NCI-H1436 treated with DMSO at 0.1 percent for 48 hours (cell line): ENCODE measurements at regions not wholly inside any gene's neighbourhood (a gene's known extent, or its start where the extent isn't known, plus 50 kb on each side); places are given as distances from the start of the nearest gene placed in this dataset.
"Not testable (repeated sequence)": the region's sequence is repeated elsewhere in the genome, so short reads cannot be mapped to it uniquely, and the experiment has no call there.

ENCODE experiments used
- DNase-seq: peaks from one replicate; lab custom pipeline; 2025; lab: John Stamatoyannopoulos, UW

DNA sequence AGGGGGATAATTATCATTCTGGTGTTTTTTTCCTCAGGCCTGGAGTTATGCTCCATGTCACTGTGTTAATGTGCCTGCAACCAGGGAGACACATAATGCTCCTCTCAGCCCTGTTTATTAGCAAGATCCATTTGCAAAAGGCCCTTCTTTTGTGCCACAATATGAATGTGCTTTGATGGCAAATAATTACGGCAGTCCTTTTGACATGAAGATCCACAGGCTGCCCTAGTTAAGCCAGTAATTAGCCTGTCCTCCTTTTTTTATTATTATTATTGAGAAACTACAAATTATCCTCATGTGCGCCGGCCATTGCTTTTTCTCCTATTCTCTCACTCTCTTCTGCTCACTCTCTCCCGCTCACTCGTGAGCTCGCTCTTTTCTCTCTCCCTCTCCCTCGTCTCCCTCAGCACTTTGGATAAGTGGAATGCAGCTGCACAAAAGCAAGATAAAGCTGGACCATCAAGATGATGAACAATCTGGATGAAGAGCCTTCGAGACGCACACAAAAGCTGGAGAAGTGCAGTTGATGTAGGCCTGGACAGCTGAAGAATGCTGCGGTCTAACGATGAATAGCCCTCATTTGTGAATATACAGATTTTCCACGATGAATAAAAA lies 762.3 kb downstream of the BCL11A start:
- no peak for DNase-seq

DNA sequence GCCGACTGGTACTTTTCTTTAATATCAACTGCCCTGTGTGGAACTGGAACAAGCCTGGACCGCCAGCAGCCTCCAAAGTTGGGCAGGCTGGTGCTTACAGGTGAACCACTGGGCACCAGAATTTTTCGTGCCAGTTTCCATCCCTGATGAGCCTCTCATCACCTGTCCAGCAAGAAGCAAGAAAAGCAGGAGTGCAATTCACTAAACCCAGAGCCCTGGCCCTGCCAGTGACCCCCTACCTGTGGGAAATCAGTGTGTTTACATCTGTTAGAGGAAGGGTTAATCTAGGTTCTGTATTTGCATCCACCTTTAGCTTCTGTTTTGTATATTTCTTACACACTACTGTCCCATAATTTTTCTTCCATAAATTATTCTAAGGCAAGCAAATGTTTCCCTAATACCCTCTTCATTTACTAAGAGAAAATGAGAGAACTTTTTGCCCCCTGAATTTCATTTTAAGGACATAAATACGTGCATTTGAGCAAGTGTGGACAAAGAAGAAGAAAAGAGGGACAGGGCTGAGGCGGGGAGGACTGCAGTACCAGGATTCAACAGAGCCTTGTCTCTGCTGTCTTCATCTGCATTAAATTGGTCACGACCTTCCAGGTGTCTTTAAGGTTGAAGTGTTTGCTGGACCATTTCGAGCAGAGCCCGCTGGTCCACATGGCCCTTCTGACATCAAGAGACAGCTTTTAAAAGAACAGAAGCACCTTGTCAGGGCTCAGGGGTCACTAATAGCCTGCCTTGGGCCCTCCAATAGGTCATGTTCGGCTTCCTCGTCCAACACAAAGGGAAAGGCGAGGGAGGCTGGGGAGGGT lies 763.1 kb downstream of the BCL11A start:
- no peak for DNase-seq

DNA sequence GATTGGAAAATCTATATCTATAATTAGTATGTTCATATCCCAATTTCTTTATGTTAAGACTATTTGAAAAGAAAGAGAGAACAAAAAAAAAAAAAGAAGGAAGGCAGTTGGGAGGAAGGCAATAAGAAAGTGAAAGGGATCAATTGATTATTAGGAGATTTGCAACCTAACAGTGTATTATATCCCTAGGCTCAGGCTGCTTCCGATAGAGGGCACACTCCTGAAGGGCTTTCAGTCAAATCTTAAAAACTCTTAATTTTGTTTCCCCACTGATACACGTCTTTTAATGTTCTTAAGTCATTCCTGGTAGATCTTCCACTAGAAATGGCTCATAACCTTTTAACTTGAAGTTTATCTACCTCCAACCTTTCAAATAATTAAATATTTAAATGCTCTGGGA lies 763.9 kb downstream of the BCL11A start:
- no peak for DNase-seq

DNA sequence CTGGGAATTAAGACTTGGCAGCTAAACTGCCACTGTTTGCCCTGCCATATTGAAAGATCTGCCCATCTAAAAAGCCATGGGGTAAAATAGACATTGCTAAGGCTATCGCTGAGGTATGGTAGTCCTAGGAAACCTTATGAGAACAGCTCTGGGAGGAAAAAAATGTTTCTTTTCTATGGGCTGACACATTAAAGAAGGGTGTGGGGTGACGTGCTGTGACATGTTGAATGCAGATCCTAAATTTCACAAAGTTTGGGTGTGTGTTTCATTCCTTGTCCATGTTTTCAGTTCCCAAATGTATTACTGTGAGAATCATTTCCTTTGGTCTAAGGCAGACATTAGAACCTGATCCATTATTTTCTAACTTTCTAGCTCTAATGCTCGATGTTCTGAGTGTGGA lies 766.4 kb downstream of the BCL11A start:
- DNase-seq: no peak

DNA sequence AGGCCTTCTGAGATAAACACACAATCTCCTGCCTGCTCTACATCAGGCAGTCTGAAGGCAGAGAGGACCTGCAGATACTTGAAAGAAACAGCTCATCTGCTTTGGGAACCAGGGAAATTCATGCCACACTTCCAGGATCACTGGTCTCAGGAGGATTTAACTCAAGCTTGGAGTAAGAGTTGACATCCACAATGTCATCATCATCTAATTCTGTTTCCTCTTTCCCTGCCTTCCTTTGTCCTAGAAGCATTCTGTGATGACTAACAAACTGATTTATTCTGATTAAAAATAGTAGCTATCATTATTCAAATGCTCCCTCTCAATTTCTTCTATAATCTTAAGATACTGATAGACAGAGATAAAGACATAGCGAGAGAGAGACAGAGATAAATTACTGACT lies 766.8 kb downstream of the BCL11A start:
- DNase-seq: no peak

DNA sequence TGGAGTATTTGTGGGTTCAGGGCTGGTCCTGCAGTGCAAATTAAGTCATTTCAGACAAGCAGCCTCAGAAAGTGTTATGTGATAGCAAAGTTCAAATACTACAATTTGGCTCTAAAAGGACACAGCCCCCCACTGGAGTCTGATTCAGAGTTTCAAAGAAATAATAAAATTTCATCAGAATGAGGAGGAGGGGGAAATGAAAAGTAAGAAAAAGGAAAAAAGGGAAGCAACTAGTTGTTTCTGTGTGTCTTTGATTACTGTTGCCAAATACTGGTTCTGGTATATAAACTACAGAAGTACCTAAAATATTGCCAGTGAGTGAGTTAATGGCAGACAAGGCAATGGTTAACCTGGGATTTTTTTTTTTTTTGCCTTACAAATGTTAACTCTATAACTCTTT lies 773.9 kb downstream of the BCL11A start:
- no peak for DNase-seq

DNA sequence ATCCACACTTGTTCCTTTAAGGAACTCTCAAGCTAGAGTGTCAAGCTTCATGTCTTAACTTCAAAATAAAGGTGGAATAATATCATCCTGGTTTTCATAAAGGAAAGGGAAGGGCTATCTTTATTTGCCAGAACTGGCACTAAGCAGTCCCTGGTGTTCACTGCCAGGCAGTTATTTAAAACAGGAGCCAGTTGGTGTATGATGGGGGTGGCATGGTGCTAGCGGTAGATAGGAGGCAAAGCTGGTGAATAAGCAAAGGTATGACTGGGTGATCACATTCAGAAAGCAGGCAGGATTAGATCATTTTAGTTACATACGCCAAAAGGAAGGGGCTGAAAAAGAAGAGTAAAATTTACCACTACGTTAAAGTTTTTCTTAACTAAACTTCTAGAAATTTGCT lies 776.3 kb downstream of the BCL11A start:
- DNase-seq: no peak

DNA sequence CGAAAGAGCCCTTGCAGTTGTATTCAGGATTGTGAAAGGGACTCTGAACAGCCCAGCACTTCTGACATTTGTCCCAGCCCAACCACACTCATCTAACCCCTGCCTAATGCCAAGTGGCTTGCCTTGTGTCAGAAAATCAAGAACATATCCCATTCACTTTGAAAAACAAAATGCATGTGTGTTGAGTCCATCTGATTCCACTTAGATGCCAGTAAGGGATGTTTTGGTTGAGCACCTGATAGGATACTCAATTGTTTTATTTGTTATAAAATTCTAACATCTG lies 776.8 kb downstream of the BCL11A start:
- no peak for DNase-seq

DNA sequence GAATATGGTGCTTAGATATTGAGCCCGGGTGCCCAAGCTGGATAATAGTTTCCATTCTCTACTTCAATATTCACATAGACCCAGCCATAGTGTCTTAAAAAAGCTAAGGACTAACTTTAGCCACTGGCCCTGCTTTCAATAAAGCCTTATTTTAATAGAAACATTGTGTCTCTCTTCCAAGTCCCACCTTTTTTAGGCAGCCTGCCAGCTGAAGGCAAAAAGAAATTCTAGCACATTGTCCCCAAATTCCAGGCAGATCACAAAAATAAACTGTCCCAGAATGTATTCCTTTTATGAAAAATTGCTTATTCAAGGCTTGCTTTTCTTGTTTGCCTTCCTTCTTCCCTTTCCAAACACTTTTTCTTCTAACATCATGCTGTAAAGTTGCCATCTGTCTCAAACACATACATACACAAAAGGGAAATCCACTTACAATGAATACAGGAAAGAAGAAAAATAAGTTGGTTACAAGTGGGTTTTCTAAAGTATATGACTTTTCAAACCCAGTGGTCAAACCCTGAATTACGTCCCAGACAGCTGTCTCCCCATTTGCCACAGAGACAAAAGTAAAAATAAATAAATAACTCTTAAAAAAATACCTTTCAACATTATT lies 778.5 kb downstream of the BCL11A start:
- no peak for DNase-seq

DNA sequence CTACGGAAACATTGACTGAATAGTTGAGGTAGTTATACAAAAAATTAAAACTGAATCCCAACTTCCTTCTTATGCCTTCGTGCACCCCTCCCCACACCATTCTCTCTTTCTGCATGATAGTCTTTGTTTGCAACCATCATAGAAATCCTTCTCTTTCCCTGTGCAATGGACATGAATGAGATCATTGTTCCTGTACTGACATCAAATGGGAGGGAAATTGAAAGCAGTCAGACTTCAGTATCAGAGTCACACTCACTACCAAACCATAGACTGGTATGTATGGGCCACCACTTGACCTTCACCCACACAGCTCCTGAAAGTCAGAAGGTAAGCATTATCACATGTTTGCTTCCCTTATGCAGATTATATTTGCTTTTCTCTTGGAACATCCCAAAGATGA lies 782.8 kb downstream of the BCL11A start:
- DNase-seq: no peak

DNA sequence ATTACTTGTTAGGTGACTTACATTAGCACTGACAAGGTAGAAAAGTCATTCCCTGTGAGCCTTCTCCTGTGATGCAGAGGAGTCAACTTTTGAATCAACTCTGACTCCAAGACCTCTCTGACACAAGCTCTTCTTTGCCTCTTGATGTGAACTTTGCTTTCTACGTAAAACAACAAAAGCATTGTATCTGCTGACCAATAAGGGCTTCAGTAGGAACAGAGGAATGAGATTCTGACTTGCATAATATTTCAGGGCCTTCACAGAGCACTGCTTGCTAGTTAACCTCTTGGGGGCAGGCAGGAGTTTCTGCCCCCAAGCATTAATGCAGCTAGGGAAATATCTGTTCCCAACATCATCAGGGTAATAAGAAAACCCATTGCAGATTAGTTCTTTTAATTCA lies 791.5 kb downstream of the BCL11A start:
- DNase-seq: no peak

DNA sequence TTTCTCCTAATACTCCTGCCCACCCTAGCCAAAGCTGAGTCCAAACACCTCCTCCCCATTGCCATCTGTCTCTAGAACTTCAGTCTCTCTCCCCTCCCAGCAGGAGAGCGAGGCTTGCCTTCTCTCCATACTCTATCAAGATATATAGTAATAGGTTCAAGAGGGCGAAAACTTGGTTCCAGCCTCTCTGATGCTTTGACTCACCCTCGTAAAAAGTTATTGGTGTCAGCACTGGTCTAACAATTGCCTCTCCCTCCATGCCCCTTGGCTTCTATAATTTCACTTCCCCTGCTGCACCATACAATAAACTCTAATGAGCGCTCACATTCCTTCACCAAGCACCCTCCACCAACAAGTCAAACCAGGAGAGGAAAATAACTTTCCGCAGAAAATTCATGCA lies 797.3 kb downstream of the BCL11A start:
- DNase-seq: no peak

DNA sequence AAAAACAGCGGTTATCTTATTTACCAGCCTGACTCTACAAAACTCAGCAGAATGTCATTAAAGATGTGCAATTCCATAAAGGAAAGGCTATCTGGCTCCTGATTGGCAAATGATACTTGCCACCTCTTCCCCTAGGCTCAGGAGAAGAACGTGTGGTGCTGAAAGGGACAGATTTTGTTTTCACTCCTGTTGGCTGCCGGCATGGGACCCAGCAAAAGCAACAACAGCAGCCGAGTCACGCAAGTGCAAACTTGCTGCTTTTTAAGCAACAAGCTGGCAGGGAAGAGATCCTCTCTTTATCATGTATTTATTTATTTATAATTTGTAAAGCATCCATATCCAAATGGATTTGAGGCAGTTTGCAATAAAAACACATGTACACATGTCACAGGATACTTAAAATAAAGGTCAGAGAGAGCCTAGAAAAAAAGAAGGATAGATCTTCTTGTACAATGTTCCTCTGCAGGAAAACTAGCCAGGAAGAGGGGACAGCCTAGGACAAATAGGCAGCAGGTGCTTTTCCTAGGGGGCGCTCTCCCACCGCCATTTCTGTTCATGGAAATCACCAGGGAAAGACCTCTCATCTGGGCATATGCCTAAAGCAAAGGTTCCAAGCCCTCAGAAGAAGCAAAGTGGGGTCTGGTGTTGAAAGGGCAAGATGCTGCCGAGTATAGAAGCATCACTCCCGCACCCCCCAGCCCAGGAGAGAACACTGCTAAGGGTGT lies 799.3 kb downstream of the BCL11A start:
- DNase-seq: no peak

DNA sequence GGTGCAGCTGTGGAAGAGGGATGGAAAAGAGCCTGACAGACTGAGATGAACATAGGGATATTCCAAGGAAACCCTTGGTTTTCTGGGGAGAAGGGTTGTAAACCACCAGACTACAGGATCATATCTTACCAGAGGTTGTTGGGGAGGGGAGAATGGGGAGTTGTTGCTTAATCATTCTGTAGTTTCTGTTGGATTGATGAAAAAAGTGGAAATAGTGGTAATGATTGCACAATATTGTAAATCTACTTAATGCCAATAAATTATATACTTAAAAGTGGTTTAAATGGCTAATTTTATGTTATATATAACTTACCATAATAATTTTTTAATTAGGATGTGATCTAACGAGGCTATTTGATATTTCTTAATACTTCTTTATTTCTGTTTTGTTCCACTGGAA lies 800.9 kb downstream of the BCL11A start:
- no peak for DNase-seq

DNA sequence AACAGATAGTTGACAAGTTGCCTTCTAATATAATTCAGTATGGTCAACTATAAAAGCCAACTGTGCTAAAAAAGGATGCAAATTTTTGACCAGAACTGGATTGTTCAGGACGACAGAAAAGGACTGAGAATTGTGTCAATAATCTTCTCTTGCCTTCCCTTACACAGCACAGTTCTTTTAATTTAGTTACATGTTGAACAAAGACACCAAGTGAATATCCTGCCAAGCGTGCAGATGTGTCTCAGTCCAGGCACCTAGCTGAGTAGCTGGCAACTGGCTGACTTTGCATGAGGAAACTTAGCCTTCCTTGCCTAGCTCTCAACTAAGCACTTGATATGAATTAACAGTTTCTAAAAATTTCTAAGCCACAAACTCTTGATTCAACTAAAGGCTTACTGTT lies 801.4 kb downstream of the BCL11A start:
- no peak for DNase-seq

DNA sequence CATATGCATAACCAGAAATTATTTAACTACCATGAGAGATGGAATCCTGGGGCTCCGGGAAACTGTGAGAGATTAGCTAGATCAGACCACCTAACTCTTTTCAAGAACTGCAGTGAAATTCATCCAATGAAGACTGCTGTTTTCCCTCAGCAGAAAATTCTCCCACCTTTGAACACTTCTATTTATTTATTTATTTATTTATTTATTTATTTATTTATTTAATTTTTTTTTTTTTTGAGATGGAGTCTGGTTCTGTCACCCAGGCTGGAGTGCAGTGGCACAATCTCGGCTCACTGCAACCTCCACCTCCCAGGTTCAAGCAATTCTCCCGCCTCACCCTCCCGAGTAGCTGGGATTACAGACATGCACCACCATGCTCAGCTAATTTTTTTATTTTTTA lies 802.2 kb downstream of the BCL11A start:
- not testable (repeated sequence) for DNase-seq

DNA sequence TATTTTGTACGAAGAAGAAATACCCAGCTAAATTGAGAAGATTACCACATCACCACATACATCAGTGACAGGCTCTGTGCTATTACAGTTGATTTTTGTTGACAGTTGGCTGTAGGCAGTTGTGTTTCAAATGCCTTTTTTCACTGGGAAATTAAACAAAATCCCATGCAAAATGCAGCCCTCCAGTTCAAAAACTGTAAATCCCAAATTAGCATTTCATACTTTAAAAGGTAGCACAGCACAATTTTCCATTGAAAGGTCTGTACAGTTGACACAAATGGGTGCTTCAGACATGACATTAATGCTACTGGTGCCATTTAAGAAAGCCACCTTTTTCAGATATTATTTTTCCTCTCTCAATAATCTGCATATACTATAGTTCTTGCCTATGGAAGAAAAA lies 807.2 kb downstream of the BCL11A start:
- DNase-seq: no peak

DNA sequence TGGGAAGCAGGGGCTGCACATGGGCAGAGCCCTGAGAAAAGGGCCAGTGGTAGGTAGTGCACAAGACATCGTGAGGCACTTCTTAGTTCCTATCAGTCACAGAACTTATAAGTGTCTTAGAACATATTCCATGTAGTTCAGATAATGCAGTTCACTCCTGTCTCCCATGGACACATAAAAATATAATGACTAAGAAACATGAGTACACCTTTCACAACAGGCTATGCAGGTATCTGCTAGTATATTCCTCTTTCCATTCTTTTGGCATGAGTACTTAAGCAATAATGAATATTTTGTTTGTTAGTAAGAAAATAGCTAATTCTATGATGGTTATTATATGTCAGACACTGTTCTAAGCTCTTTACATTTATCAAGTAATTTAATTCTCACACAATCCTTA lies 808.4 kb downstream of the BCL11A start:
- DNase-seq: no peak

DNA sequence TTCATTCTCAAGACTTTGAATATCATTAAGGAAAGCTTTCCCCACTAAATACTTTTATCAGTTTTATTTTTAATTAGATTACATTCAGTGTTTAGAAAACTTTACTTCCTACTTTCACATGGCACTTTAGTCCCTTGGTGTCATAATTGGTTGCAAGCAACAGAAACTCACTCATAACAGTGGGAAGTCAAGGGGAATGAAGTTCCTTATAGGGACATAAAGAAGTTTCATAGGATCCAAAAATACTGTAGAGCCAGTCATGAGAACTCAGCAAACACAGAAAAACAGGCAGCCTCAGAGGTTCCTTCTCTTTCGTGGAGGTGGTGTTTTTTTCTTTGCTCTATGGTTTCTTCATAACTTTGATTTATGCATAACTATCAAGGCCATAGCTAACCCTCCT lies 809.0 kb downstream of the BCL11A start:
- no peak for DNase-seq

DNA sequence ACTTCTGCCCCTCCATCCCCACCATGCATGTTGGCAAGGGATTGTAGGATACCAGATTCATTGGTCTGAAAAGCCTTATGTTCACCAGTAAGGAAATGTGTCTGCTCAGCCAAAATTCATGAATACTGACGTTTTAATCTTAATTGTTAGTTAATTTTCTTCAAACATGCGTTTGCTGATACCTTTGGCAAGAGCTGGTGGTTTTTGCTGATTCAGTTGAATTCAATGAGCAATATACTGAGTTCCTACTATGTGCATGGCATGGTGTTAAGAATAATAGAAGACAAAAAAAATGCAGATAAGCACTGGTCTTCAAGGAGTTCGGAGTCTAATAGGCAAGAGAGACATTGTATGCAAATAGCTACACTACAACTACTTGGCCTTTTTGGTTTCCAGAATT lies 811.6 kb downstream of the BCL11A start:
- no peak for DNase-seq

DNA sequence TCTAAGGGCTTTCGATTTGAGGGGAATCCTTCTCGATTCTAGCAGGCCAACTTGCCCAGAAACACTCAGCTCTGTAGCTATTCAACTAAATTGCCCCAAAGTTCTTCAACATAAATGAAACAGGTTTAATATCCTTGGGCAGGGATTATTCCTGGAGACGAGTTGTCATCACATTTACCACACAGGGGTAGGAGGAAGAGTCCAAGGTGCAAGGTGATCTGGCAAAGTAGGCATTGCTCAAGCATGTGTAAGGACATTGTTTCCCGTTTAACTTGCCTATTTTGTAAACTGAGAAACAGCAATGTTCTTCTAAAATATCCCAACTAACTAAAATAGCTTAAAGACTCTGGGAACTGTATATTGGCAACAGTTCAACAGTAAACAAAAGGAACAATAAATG lies 814.3 kb downstream of the BCL11A start:
- DNase-seq: no peak

DNA sequence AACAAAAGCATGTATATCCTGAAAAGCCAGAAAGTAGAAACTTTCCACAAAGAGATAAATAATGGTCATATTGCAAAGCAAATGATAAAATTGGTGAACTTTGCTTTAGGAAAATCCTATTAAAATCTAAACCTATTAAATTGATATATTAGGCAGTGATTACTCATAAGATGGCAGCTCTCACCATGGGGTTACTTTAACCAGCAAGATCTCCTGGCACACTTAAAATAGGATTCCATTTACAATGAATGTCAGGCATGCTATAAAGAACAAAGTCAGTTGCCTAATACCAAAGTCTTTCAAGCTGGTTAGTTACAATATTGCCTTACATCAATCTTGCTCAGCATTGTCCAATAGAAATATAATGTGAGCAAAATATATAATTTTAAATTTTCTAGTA lies 816.2 kb downstream of the BCL11A start:
- no peak for DNase-seq

DNA sequence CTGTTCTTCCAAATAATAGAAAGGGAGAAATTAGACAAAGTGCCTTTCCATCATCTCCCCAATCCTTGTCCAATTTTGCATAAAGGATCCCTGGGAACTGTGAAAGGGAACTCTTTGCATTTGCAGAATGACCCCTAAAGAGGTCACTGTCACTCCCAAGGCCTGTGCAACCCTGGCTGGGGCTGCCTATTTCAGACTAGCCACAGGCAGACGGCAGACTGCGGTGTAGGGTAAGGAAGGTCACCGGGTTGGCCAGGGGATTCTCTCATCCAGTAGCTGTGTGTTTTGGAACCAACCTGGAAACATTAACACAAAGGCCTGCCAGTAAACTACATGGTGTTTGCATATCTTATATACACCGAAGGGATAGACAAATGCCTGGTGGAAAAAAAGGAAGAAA lies 818.7 kb downstream of the BCL11A start:
- no peak for DNase-seq
